WTC11 (cell line): ENCODE measurements at regions not wholly inside any gene's neighbourhood (a gene's known extent, or its start where the extent isn't known, plus 50 kb on each side); places are given as distances from the start of the nearest gene placed in this dataset.

Experiments
- ATAC-seq: fragments of 200-7000 bp; cut with Tn5 transposase; 2 replicates; pipeline ENCODE4 v1.10.0; 2021; ENCODE audit warnings: mild to moderate bottlenecking, moderate library complexity
- CTCF ChIA-PET: fragments of 300-600 bp; sonication (Branson Sonifier 250); formaldehyde crosslinking; loops from one replicate; lab custom pipeline; 2021; ENCODE audit warnings: antibody characterized with exemption; lab: Charles Lee
- POLR2A ChIA-PET: fragments of 350-600 bp; sonication (Branson Sonifier 250); formaldehyde crosslinking; loops from one replicate; lab custom pipeline; 2021; ENCODE audit warnings: antibody characterized with exemption; lab: Charles Lee
- DNase-seq: peaks from one replicate; pipeline ENCODE4 v3.0.0; 2021; ENCODE audit warnings: low spot score
- H3K27ac Mint-ChIP-seq: 2 replicates; pipeline ENCODE4 v1.8.0; 2021; ENCODE audit warnings: mixed read lengths
- H3K27me3 Mint-ChIP-seq: 2 replicates; pipeline ENCODE4 v1.8.0; 2021; ENCODE audit warnings: low read depth, mild to moderate bottlenecking, moderate library complexity, mixed read lengths
- H3K36me3 Mint-ChIP-seq: 2 replicates; pipeline ENCODE4 v1.8.0; 2021; ENCODE audit warnings: mixed read lengths
- H3K4me1 Mint-ChIP-seq: 2 replicates; pipeline ENCODE4 v1.8.0; 2022; ENCODE audit warnings: mixed read lengths
- H3K4me3 Mint-ChIP-seq: 2 replicates; pipeline ENCODE4 v1.8.0; 2021; ENCODE audit warnings: mild to moderate bottlenecking, moderate library complexity, mixed read lengths
- H3K9me3 Mint-ChIP-seq: 2 replicates; pipeline ENCODE4 v1.8.0; 2021; ENCODE audit warnings: mixed read lengths
- CBFB ChIP-seq: sonication (generic); formaldehyde crosslinking; IDR thresholded peaks from 2 replicates; pipeline ENCODE4 v1.8.1; 2022; ENCODE audit warnings: mild to moderate bottlenecking, low read depth, missing genetic modification reagents
- ESRRA ChIP-seq: sonication (generic); formaldehyde crosslinking; IDR thresholded peaks from 2 replicates; pipeline ENCODE4 v1.8.1; 2022; ENCODE audit warnings: mild to moderate bottlenecking, missing genetic modification reagents, borderline replicate concordance
- FOXK1 ChIP-seq: sonication (generic); formaldehyde crosslinking; IDR thresholded peaks from 2 replicates; pipeline ENCODE4 v1.8.0; 2022; ENCODE audit warnings: mild to moderate bottlenecking, moderate library complexity, missing genetic modification reagents
- FOXP1 ChIP-seq: sonication (generic); formaldehyde crosslinking; IDR thresholded peaks from 2 replicates; pipeline ENCODE4 v1.8.0; 2022; ENCODE audit warnings: missing genetic modification reagents, mild to moderate bottlenecking, moderate library complexity, borderline replicate concordance
- GTF2I ChIP-seq: fragments of 250-450 bp; sonication (Bioruptor Pico); conservative IDR thresholded peaks from 2 replicates; pipeline ENCODE4 v1.4.0; 2021; ENCODE audit warnings: mild to moderate bottlenecking
- MXD4 ChIP-seq: fragments of 250-450 bp; sonication (Bioruptor Pico); IDR thresholded peaks from 2 replicates; pipeline ENCODE4 v1.8.0; 2021; ENCODE audit warnings: mild to moderate bottlenecking, moderate library complexity, borderline replicate concordance
- MYBL2 ChIP-seq: sonication (generic); formaldehyde crosslinking; IDR thresholded peaks from 2 replicates; pipeline ENCODE4 v1.8.1; 2023; ENCODE audit warnings: mild to moderate bottlenecking, moderate library complexity, missing genetic modification reagents
- NFATC4 ChIP-seq: fragments of 250-450 bp; sonication (Bioruptor Pico); IDR thresholded peaks from 2 replicates; pipeline ENCODE4 v1.9.0; 2021; ENCODE audit warnings: mild to moderate bottlenecking
- NR3C1 ChIP-seq: sonication (generic); formaldehyde crosslinking; conservative IDR thresholded peaks from 2 replicates; pipeline ENCODE4 v1.8.1; 2023; ENCODE audit warnings: low read depth, mild to moderate bottlenecking, missing genetic modification reagents
- RORB ChIP-seq: fragments of 250-450 bp; sonication (Bioruptor Pico); IDR thresholded peaks from 2 replicates; pipeline ENCODE4 v1.9.0; 2021; ENCODE audit warnings: mild to moderate bottlenecking
- SMAD3 ChIP-seq: sonication (generic); formaldehyde crosslinking; IDR thresholded peaks from 2 replicates; pipeline ENCODE4 v1.8.0; 2022; ENCODE audit warnings: missing genetic modification reagents, mild to moderate bottlenecking, borderline replicate concordance
- SMAD4 ChIP-seq: sonication (generic); formaldehyde crosslinking; IDR thresholded peaks from 2 replicates; pipeline ENCODE4 v1.8.0; 2022; ENCODE audit warnings: mild to moderate bottlenecking, missing genetic modification reagents
- TCF7 ChIP-seq: sonication (generic); formaldehyde crosslinking; IDR thresholded peaks from 2 replicates; pipeline ENCODE4 v1.8.0; 2022; ENCODE audit warnings: mild to moderate bottlenecking, low read depth, missing genetic modification reagents, moderate library complexity
- TEAD4 ChIP-seq: sonication (generic); formaldehyde crosslinking; IDR thresholded peaks from 2 replicates; pipeline ENCODE4 v1.8.0; 2022; ENCODE audit warnings: mild to moderate bottlenecking, missing genetic modification reagents
- TP53 ChIP-seq: sonication (generic); formaldehyde crosslinking; IDR thresholded peaks from 2 replicates; pipeline ENCODE4 v1.8.1; 2023; ENCODE audit warnings: mild to moderate bottlenecking, missing genetic modification reagents
- ZNF396 ChIP-seq: fragments of 250-450 bp; sonication (Bioruptor Pico); IDR thresholded peaks from 2 replicates; pipeline ENCODE4 v1.8.0; 2021; ENCODE audit warnings: mild to moderate bottlenecking, moderate library complexity, borderline replicate concordance
- ZNF416 ChIP-seq: fragments of 250-450 bp; sonication (Bioruptor Pico); IDR thresholded peaks from 2 replicates; pipeline ENCODE4 v1.9.0; 2021; ENCODE audit warnings: mild to moderate bottlenecking, inconsistent platforms
- TF ChIP-seq, protein P1 (sequence below): sonication (generic); formaldehyde crosslinking; IDR thresholded peaks from 2 replicates; pipeline ENCODE4 v1.8.0; 2023; ENCODE audit warnings: missing genetic modification reagents
- TF ChIP-seq, protein P2 (sequence below): fragments of 250-450 bp; sonication (Bioruptor Pico); IDR thresholded peaks from 2 replicates; pipeline ENCODE4 v1.9.0; 2021; ENCODE audit warnings: mild to moderate bottlenecking
- TF ChIP-seq, protein P3 (sequence below): sonication (generic); formaldehyde crosslinking; IDR thresholded peaks from 2 replicates; pipeline ENCODE4 v1.8.1; 2023; ENCODE audit warnings: mild to moderate bottlenecking, missing genetic modification reagents, moderate library complexity
- TF ChIP-seq, protein P4 (sequence below): sonication (generic); formaldehyde crosslinking; IDR thresholded peaks from 2 replicates; pipeline ENCODE4 v1.8.1; 2023; ENCODE audit warnings: mild to moderate bottlenecking, missing genetic modification reagents
- TF ChIP-seq, protein P5 (sequence below): sonication (generic); formaldehyde crosslinking; IDR thresholded peaks from 2 replicates; pipeline ENCODE4 v1.8.0; 2022; ENCODE audit warnings: mild to moderate bottlenecking, missing genetic modification reagents

DNA sequence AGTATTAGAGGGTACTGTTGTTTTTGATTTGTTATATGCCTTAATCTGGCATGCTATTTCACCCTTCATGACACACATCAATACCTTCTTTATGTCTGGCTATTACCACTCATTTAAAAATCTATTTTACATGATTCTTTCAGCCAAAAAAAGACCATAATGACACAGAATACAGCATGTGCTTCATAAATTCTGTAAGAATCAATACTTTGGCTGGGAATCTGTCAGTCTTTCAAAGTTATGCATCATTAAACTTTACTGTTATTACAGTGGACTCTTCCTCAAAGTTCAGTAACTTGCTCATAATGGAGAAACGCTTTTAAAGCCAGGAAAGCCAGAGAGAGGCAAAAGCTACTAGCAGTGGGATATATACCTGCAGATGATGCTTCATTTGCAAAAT is 247.2 kb upstream of the ADGRL2 start:
- no peak for DNase-seq
- ChIA-PET POLR2A (no interaction called here), CTCF (interaction anchor here (1.4 kb wide), 1 partner anchor 139 kb away, joined by 5 read pairs; no protein-coding TSS in a partner anchor)
- ATAC-seq: no peak
- Mint-ChIP-seq H3K4me3 (no peak overlapping the region), H3K36me3 (no peaks in the 10 kb centered on the region), H3K27me3 (peaks cover 2% of the 10 kb centered on the region; the same call in 1 of the 2 replicates), H3K9me3 (no peaks in the 10 kb centered on the region), H3K4me1 (peaks cover 70% of the 10 kb centered on the region), H3K27ac (no peak overlapping the region)
- TF ChIP-seq SMAD3 (CRISPR knock-in tag) (no peak), ESRRA (CRISPR knock-in tag) (no peak)
- TF ChIP-seq, protein P1, sequence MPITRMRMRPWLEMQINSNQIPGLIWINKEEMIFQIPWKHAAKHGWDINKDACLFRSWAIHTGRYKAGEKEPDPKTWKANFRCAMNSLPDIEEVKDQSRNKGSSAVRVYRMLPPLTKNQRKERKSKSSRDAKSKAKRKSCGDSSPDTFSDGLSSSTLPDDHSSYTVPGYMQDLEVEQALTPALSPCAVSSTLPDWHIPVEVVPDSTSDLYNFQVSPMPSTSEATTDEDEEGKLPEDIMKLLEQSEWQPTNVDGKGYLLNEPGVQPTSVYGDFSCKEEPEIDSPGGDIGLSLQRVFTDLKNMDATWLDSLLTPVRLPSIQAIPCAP (CRISPR knock-in tag): no peak

DNA sequence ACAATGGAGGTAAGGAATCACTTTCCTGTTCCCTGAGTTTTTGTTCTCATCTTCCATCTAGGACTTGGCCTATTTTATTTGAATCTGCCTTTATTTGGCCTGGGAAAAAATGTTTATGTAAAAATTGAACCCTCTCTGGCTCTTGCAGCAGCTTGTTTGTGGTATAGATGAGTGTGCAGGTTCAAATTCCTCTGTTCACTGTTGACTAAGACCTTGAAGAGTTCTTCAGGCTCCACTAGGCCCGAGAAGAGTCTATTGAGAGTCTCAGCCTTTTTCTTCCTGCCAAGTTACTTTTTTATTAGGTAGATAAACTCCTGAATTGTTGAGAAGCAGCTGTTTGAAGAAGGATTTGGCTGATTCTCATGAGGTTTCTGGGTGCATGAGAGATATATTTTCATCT is 248.8 kb upstream of the ADGRL2 start:
- POLR2A ChIA-PET: no interaction called here
- Mint-ChIP-seq H3K4me1 (peaks cover 80% of the 10 kb centered on the region), H3K27ac (peak overlapping the region; percentile 52; the same call in 1 of the 2 replicates), H3K4me3 (no peak overlapping the region), H3K9me3 (no peaks in the 10 kb centered on the region), H3K27me3 (no peaks in the 10 kb centered on the region), H3K36me3 (no peaks in the 10 kb centered on the region)
- DNase-seq (no peak), ATAC-seq (no peak)
- CTCF ChIA-PET: interaction anchor here (1.1 to 1.4 kb wide), 2 partner anchors 137 kb away, joined by 5 read pairs; no protein-coding TSS in a partner anchor
- TF ChIP-seq TEAD4 (CRISPR knock-in tag) (no peak), GTF2I (CRISPR knock-in tag) (no peak)
- TF ChIP-seq, protein P2, sequence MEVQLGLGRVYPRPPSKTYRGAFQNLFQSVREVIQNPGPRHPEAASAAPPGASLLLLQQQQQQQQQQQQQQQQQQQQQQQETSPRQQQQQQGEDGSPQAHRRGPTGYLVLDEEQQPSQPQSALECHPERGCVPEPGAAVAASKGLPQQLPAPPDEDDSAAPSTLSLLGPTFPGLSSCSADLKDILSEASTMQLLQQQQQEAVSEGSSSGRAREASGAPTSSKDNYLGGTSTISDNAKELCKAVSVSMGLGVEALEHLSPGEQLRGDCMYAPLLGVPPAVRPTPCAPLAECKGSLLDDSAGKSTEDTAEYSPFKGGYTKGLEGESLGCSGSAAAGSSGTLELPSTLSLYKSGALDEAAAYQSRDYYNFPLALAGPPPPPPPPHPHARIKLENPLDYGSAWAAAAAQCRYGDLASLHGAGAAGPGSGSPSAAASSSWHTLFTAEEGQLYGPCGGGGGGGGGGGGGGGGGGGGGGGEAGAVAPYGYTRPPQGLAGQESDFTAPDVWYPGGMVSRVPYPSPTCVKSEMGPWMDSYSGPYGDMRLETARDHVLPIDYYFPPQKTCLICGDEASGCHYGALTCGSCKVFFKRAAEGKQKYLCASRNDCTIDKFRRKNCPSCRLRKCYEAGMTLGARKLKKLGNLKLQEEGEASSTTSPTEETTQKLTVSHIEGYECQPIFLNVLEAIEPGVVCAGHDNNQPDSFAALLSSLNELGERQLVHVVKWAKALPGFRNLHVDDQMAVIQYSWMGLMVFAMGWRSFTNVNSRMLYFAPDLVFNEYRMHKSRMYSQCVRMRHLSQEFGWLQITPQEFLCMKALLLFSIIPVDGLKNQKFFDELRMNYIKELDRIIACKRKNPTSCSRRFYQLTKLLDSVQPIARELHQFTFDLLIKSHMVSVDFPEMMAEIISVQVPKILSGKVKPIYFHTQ: no peak

DNA sequence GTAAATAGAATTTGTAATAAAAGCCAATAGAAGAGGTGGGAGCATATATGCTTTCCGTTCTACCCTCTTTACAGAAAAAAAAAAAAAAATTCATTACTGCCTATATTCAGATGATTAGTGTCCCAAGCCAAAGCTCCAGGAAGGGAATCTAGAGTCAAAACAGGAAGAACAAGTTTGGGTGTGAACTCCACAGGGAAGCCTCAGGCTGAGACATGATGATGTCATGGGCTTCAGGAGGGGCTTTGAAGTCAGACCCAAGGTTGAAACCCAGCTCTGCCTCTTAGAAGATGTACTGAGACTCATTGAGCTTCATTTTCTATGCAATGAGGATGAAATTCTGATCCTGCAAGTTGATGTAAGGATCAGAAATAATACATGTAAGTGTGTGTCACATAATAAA is 250.0 kb upstream of the ADGRL2 start:
- no peaks in the 10 kb centered on the region for H3K27me3 Mint-ChIP-seq
- TF ChIP-seq NR3C1 (CRISPR knock-in tag): no peak
- TF ChIP-seq ZNF396: no peak
- H3K9me3 Mint-ChIP-seq: no peaks in the 10 kb centered on the region
- H3K36me3 Mint-ChIP-seq: no peaks in the 10 kb centered on the region
- H3K4me1 Mint-ChIP-seq: peaks cover 89% of the 10 kb centered on the region
- H3K4me3 Mint-ChIP-seq: no peak overlapping the region
- no peak for ATAC-seq
- POLR2A ChIA-PET: no interaction called here
- DNase-seq: no peak
- no peak overlapping the region for H3K27ac Mint-ChIP-seq
- CTCF ChIA-PET: interaction anchor here (0.7 to 1.4 kb wide), 5 partner anchors 136 to 402 kb away, joined by 3 to 5 read pairs (median 3); no protein-coding TSS in a partner anchor

DNA sequence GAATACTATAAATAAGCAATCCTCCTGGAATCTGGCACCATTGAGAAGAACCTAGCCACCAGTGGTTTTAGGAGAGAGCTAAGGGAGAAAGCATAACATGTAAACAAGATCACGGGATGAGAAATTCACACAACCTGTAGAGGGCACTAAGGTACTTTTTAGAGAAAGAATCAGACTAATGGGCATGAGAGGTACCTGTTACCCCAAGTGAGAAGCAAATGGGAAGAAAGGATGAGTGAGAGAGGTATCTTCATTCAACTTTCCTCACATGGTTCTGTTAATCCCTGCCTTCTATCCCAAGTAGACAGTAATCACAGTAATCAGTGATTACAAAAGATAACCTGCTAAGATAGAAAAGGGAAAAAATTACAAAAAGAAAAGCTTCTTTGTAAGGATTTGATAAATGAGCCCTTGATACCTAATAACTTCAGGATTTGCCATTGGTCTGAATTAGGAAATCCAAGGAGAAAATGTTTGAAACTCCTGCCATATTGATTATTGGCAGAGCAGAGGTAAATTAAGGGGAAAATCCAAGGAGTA is 251.1 kb upstream of the ADGRL2 start:
- POLR2A ChIA-PET: no interaction called here
- DNase-seq (no peak), ATAC-seq (peak; percentile 67)
- TF ChIP-seq CBFB (CRISPR knock-in tag) (no peak), ZNF416 (CRISPR knock-in tag) (no peak), MYBL2 (no peak), TP53 (CRISPR knock-in tag) (no peak), NFATC4 (CRISPR knock-in tag) (no peak), MXD4 (0 out of 2 replicates have a peak, but pooled peaks have one; percentile 21), RORB (CRISPR knock-in tag) (no peak), TCF7 (CRISPR knock-in tag) (no peak), FOXK1 (CRISPR knock-in tag) (peak; percentile 68; the same call in 1 of the 2 replicates), FOXP1 (no peak), SMAD4 (CRISPR knock-in tag) (no peak)
- TF ChIP-seq, protein P3, sequence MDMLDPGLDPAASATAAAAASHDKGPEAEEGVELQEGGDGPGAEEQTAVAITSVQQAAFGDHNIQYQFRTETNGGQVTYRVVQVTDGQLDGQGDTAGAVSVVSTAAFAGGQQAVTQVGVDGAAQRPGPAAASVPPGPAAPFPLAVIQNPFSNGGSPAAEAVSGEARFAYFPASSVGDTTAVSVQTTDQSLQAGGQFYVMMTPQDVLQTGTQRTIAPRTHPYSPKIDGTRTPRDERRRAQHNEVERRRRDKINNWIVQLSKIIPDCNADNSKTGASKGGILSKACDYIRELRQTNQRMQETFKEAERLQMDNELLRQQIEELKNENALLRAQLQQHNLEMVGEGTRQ (CRISPR knock-in tag): no peak
- TF ChIP-seq, protein P4, sequence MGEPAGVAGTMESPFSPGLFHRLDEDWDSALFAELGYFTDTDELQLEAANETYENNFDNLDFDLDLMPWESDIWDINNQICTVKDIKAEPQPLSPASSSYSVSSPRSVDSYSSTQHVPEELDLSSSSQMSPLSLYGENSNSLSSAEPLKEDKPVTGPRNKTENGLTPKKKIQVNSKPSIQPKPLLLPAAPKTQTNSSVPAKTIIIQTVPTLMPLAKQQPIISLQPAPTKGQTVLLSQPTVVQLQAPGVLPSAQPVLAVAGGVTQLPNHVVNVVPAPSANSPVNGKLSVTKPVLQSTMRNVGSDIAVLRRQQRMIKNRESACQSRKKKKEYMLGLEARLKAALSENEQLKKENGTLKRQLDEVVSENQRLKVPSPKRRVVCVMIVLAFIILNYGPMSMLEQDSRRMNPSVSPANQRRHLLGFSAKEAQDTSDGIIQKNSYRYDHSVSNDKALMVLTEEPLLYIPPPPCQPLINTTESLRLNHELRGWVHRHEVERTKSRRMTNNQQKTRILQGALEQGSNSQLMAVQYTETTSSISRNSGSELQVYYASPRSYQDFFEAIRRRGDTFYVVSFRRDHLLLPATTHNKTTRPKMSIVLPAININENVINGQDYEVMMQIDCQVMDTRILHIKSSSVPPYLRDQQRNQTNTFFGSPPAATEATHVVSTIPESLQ: no peak
- TF ChIP-seq, protein P1 (CRISPR knock-in tag): no peak
- TF ChIP-seq, protein P5, sequence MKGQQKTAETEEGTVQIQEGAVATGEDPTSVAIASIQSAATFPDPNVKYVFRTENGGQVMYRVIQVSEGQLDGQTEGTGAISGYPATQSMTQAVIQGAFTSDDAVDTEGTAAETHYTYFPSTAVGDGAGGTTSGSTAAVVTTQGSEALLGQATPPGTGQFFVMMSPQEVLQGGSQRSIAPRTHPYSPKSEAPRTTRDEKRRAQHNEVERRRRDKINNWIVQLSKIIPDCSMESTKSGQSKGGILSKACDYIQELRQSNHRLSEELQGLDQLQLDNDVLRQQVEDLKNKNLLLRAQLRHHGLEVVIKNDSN (CRISPR knock-in tag): no peak
- H3K4me3 Mint-ChIP-seq: no peak overlapping the region
- H3K9me3 Mint-ChIP-seq: no peaks in the 10 kb centered on the region
- H3K4me1 Mint-ChIP-seq: peaks cover 87% of the 10 kb centered on the region
- H3K36me3 Mint-ChIP-seq: no peaks in the 10 kb centered on the region
- no peaks in the 10 kb centered on the region for H3K27me3 Mint-ChIP-seq
- CTCF ChIA-PET: interaction anchor here (0.5 to 1.5 kb wide), 15 partner anchors 11 to 403 kb away, joined by 3 to 7 read pairs (median 3); partner anchors contain the start of gene ADGRL2
- H3K27ac Mint-ChIP-seq: no peak overlapping the region; the same call in 1 of the 2 replicates
